Stimulated activated CD8-positive, alpha-beta memory T cell treated with anti-CD3 and anti-CD28 coated beads, Interleukin-2, amount 100 ng/mL, for 48 hours (primary cell): ENCODE measurements at regions not wholly inside any gene's neighbourhood (a gene's known extent, or its start where the extent isn't known, plus 50 kb on each side); places are given as distances from the start of the nearest gene placed in this dataset.
"Not testable (repeated sequence)": the region's sequence is repeated elsewhere in the genome, so short reads cannot be mapped to it uniquely, and the experiment has no call there.

ENCODE experiments used
- DNase-seq, 2 donors: peaks; one replicate each; pipeline ENCODE4 v3.0.0-alpha.2; 2020; ENCODE audit warnings: low read depth in 2 of 2

DNA sequence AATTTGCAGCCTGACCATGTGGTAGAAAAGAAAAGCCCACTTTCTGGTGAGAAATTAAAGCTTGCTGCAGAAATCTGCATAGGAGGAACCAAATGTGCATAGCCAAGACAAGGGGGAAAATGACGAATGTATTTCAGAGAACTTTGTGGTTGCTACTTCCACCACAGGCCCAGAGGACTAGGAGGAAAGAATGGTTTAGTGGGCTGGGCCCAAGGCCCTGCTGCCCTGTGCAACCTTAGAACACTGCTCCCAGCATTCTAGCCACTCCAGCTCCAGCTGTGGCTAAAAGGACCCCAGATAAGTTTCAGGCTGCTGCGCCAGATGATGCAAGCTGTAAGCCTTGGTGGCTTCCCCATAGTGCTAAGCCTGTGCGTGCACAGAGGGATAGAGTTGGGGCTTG is 764.3 kb downstream of the SLC6A15 start:
- DNase-seq: no peak

DNA sequence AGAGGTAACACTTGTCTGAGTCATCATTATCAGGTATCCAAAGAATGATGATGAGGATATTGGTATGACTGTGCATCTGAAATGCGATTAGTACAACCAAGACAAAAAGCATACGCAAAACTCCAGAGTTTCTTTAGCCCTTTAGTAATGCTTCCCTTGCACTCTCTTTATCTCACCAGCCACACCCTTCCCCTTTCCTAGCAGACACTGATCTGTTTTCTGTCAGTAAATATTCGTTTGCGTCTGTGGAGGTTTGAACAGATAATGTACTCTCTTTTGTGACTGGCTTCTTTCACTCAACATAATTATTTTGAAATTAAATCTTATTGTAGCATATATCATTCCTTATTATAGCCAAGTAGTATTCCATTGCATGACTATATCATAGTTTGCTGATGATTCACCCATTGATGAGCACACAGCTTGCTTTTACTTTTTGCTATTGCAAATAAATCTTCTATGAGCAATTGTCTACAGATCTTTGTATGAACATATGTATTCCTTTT is 775.7 kb downstream of the SLC6A15 start:
- DNase-seq: no peak

DNA sequence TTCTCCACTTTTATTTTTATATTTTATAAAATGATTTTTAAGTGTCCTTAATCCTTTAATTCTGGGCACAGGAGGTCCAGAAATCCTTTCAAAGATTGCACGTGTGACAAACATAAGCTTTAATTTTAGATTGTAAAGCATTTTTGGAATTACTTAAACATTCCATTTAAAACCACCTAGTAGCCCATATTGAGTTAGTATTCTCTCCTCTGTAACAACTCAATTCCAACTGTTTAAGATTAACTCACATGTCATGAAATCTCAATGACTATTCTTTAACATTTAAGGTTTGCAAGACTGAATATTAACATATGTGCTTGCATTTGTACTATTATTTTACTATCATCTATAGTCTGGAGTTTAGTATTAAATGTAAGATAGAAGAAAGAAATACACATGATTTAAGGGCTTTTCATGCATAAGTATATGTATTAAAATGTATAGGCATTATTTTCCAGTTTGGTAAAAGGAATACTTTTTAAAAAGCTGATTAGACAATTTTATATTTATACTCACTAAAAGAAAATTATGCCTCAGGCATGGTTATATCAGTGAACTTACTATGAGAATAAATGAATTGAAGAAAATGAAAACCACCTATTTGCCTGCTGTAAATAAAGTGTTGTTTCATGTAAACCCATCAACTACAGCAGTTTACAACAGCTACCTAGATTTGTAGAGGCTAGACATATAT is 776.9 kb downstream of the SLC6A15 start:
- DNase-seq: no peak

DNA sequence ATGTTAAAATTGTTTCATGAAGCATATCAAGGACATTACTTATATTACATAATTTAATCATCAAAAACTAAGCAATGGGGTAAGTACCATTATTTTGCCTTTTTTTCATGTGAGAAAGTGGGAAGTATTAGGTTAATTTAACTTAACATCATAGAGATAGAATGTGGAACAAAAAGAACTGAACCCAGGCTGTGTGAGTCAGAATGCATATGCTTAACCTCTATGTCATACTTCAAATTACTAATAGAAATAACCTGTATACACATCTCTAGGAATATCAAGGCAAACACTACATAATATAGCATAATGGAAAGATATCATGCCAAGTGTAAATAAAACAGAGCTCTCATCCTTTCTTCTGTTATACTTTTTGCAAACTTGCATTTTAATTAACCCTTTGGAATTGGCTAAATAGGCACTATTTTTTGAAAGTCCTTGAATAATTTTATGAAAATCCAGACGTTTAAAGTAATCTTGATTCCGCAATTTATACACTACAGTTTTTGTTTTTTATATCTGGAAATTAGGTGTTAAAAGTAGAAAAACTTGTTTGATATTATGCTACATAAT is 777.7 kb downstream of the SLC6A15 start:
- no peak for DNase-seq

DNA sequence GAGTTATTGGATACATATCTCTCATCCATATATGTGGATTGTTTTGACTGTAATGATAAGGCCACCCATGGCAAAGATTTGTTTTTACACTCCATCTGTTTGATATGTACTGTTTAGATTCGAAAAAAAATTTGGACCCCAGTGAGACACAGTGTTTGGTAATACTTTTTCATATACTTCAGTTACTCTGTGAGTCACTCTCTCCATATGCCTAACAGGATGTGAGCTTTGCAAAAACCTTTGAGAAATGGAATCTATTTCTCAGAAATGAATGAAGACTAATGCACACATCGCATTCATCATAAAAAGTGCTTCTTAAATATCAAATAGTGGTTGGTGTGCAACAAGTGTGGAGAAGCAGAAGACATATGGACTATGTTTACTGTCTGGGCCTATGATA is 781.5 kb downstream of the SLC6A15 start:
- DNase-seq: no peak

DNA sequence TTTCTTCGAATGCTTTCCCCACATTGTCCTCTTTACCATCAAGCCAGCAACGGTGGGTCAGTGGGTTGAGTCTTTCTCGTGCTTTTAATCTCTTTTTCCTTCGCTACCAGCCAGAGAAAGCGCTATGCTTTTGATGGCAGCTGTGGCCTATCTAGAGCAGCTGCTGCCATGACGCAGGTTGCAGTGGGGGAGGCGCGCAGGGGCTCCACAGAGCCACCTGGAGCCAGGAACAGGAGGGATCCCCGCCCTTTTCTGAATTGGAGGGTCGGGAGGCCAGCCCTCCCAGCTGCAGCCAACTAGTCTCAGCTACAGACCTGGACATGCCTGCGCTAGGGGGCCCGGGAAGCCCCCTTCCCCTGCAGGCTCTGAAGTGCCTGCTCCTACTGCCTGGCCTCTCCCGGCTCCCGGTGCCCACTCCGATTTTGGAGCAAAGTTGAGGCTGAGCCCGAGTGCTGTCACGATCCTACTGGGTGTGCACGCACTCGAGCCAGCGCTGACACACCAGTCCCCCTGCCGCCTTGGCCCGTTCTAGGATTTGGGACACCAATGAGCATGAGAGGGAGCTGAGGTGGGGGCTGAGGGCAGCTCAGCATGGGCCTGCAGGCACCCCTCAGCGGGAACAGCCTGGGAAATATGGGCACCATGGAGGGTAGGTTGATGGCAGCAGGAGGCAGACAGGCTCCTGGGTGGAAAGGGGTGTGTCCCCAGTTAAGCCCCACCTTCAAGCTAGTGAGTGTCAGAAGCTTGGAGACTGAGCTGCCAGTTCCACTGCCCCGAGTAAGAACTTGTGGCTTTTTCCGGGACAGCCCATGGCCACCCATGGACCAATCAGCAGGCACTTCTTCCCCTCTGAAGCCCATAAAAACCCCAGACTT is 784.2 kb downstream of the SLC6A15 start:
- no peak for DNase-seq

DNA sequence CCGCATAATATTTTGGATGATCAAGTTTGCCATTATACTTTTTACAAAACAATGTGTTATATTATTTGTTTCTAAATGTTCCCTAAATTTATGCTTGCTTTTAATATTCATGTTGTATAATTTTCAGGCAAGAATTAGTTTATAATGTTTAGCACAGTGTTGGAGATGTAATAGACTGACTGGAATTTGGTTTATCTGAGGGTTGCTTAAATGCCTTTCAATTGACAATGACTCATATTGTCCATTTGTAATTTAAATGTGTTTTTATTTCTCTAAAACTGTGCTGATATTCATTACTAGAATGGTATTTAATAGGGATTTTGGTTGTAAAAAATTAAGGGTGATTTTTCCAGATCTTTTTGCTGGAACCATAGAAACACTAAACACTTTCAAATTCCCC is 788.4 kb downstream of the SLC6A15 start:
- no peak for DNase-seq

DNA sequence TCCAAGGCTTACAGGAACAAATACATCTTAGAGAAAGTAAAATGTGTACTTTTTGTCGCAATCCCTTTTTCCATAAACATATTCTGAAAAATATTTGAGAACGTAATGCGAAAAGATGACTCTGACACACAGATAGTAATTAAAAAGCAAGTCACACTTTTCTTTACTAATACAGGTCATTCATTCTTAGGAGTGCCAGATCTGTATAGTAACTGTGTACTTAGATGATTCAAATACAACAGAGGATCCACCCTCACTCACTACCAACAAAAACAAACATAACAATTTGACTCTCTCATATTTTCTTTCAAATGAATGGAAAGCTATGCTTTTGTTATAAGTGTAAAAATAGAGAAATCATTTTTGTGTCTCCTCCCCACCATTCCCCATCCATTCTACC is 795.4 kb downstream of the SLC6A15 start:
- DNase-seq: no peak

DNA sequence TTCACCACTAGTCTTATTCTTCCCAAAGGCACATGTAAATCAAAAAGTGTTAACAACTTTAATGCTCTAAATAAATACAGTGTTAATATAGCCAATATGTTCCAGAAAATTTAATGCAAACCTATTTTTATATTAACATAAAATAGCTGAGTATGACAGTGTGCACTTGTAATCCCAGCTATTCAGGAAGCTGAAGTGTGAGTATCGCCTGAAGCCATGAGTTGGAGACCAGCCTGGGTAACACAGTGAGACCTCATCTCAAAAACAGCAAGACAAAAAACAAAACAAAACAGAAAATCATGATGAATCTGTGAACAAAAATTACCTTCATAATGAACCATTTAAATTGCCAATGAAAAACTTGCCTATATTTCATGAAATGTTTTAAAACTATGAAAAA is 798.9 kb downstream of the SLC6A15 start:
- DNase-seq: no peak

DNA sequence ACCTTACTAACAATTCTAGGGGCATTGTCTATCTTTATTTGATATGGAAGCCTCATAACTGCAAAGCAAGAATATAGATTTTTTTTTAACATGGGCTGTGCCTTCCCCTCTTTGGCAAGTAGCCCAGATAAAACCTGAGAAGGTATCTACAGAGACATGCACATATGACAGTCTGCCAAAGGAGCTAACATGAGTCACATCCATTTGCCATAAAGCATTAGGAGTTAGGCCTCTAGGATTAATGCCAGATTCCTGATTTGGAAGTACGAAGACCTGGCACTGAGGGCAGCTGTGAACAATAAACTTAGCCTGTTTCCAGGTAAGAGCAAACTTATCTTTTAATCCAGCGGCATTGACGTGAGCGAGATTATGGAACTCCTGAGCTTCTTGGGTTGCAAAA is 808.7 kb downstream of the SLC6A15 start:
- DNase-seq: not testable (repeated sequence)

DNA sequence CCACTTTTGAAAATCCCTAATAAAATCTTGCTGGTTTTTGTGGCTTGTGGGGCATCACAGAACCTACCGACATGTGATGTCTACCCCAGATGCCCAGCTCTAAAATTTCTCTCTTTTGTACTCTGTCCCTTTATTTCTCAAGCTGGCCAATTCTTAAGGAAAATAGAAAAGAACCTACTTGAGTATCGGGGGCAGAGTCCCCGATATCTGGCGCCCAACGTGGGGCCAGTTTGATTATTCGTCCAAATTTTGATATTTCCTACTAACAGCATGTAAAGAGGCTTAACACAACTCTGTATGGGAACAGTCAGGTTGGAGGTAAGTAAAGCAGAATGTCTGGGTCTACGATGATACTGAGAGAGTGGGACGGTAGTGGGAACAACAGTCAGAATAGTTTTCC is 810.6 kb downstream of the SLC6A15 start:
- not testable (repeated sequence) for DNase-seq

DNA sequence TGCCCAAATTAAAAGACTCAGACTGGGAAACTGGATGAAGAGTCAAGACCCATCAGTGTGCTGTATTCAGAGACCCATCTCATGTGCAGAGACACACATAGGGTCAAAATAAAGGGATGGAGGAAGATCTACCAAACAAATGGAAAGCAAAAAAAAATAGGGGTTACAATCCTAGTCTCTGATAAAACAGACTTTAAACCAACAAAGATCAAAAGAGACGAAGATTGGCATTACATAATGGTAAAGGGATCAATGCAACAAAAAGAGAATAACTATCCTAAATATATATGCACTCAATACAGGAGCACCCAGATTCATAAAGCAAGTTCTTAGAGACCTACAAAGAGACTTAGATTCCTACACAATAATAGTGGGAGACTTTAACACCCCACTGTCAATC is 813.0 kb downstream of the SLC6A15 start:
- not testable (repeated sequence) for DNase-seq

DNA sequence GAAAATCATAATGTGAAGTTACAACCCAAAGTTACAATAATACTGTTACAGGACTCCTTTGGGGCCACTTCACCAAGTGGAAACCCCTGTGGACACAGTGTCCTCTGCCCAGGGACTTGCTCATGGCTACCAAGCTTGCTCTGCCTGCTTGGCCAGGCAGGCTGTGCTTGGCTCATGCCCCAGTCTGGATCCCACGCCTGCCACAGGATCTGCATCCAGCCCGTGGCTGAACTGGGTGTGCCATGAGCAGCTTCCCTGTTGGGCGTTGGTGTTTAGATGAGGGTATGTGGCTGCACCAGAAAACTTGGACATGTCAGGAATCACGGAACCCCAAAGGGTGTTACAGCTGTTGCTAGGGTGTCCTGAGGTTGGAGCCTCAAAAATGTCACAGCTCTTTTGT is 820.9 kb downstream of the SLC6A15 start:
- no peak for DNase-seq

DNA sequence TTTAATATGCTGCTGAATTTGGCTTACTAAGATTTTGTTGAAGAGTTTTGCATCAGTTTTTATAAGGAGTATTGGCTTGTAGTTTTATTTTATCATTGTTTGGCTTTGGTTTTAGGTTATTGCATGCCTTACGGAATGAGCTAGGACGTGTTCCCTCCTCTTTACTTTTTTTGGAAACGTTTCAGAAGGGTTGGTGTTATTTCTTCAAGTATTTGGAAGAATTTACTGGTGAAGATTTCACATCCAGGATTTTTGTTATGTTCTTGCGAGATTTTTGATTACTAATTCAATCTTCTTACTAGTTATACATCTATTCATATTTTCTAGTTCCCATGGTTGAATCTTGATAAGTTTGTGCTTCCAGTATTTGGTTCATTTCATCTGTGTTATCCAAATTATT is 823.2 kb downstream of the SLC6A15 start:
- DNase-seq: no peak

DNA sequence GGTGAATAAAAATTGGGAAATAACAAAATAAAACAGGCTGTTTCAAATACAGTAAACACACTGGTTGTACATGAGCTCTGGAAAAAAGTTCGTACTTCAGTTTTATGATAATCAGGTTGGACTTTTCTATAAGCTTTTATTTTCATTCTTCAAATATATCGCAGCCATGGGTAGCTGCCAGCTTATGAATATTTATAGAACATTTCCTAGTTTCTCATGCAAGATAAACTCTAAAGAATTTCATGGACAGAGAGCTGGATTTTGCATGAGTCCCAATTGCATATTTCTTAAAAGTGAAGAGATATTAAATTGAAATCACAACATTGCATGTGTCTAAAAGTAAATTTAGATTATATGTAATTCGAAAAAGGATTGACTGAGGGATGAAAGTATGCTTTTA is 827.6 kb downstream of the SLC6A15 start:
- no peak for DNase-seq

DNA sequence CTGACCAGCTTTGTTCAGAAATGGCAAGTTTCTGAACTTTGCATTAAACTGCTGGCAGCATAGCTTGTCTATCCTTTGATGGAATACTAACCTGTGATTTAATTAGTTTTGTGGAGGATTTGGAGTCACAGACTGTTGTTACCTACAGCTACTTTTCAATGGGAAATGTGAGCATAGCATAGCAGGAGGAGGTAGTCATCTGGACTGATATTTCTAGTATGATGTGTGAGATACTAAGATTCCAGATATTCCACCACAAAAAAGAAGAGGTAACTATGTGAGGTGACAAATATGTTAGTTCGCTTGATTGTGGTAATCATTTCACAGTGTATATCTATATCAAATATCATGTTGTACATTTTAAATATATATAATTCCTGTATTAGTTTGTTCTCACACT is 833.0 kb downstream of the SLC6A15 start:
- no peak for DNase-seq

DNA sequence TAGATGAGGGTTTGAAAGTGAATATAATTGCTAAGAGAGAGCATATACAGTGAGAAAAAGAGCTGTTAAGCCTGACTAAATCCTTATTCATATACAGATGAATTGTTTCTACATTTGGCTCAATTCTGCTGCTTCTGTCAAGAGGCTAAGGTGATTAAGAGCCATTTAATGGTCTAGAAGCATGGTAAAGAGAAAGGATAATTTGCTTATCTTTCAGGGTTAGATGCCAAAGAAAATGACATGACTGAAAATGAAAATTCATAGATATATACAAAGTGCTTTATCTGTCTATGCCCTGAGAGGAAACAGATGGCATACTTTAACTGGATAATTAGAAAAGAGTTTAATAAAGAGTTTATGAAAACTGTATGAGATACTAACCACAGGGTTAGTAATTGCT is 834.9 kb downstream of the SLC6A15 start:
- no peak for DNase-seq

DNA sequence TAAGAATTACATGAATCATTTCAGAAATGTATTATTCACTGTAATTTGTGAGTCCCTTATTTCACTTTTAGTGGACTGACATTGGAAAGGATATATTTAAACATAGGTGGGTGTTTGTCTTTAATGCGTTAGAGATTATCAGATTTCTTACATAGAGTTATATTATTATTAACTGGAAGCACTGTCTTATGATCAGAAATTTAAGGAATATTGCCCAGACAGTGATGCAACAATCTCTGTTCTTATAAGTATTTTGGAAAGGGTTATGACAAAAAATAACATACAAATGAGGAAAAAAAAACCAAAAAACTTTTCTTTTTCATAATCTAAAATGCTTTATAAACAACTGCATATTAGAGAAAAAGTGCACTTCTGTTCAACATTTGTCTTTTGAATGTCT is 836.6 kb downstream of the SLC6A15 start:
- DNase-seq: no peak

DNA sequence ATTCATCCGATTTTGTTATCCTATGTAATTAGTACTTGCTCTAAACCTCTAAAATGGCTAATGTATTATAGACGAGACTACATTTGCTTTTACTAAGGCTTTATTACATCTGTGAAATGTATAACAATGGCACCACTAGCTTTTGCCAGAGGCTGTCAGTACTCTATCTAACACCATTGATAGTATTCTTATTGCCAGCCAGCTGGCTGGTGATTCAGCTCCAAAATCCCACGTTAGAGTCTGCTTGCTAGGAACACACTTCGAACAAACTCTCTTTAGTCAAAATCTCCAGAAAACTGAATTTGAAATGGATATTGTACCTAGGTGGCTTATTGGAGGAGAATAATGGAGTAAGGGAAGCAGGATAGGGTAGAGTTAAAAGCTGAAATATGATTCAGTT is 839.2 kb downstream of the SLC6A15 start:
- DNase-seq: no peak

DNA sequence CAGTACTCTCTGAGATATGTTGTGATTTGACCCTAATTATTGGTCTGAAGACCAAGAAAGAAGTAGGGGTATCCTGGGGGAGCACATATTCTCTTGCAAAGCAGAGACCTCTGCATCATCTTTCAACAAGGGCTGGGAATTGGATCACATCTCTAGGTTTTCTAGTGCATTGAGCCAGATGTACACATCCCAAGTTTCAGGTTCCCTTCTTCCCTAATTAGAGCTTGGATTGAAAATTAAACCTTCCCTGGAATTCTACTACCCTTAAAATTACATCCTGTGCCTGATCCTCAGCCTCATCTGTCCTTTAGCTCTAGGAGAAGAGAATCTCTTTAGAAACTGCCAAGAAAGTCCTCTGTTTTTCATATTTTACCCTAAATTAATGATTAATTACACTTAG is 839.6 kb downstream of the SLC6A15 start:
- no peak for DNase-seq

DNA sequence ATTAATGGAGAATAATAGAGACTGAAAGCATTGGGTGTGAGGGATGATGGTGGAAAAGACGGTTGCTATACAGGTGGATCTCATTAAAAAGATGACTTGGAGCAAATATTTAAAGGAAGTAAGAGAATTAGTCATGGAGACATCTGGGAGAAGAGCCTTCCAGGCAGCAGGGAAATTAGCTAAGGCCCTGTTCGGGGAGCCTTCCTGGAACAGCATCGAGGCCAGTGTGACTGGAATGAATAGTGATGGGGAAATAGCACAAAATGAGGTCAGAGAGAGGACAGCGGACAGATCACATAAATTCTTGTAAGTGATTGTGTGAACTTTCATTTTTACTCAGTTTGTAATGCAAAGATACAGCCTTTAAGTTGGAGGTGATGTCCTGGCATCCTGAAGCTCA is 842.3 kb downstream of the SLC6A15 start:
- no peak for DNase-seq

DNA sequence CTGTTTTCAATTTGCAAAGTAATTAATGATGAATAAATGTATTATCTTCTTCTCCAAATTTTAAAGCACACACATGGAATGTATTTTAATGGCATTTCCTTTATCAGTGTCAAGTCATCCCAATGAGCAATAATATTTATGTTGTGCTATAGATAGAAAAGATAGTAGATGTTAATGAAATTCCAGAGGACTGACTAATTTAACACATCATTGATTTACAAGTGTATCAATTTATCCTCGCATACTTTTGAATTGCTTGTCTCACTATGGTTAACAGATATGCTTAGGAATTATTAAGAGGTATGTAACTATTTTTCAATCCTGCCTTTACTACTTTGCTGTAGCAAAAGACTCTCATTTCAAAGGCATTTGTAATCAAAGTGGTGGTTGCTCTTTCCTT is 842.9 kb downstream of the SLC6A15 start:
- DNase-seq: no peak

DNA sequence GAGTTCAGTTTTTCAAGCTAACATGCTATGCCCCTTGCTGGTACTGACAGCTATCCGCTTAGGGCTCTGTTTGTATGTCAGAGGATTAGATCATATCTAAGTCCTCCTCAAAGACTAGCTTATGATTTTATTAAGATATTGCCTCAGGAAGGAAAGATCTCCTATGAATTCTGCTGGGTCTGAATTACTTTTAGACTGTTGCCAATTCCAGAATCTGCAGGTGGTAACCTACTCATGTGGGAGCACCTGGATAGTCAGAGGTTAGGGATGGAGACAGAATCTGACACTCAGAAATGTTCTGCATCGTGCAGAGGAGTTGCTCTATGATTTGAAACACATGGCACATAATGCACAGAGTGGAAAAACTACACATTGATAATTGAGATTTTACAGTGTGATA is 843.4 kb downstream of the SLC6A15 start:
- no peak for DNase-seq
